ENCODE measurements at regions not wholly inside any gene's neighbourhood (a gene's known extent, or its start where the extent isn't known, plus 50 kb on each side); places are given as distances from the start of the nearest gene placed in this dataset.
"Not testable (repeated sequence)": the region's sequence is repeated elsewhere in the genome, so short reads cannot be mapped to it uniquely, and the experiment has no call there.

GRCh38 chr14:105711841-105712460 lies 185.6 kb downstream of the TMEM121 start:
- WGBS (ENCODE audit: insufficient coverage, low lambda C conversion rate), result no CpG with 5 or more reads among the region's 5 CpGs

GRCh38 chr14:105712670-105713069 lies 186.3 kb downstream of the TMEM121 start:
- H3K9me3 ChIP-seq (ENCODE audit: control insufficient read depth, low read depth, low read length), result peaks cover 47% of the 10 kb centered on the region
- not testable (repeated sequence) for H3K4me3 ChIP-seq (ENCODE audit: low read length); H3K4me1 ChIP-seq (ENCODE audit: control insufficient read depth, insufficient read depth, low read length); DNase-seq; H3K27ac ChIP-seq (ENCODE audit: low read length); H3K27me3 ChIP-seq (ENCODE audit: control insufficient read depth, insufficient read depth, low read length); H3K36me3 ChIP-seq (ENCODE audit: control insufficient read depth, insufficient read depth, low read length)
- WGBS (ENCODE audit: insufficient coverage, low lambda C conversion rate), result no CpG with 5 or more reads among the region's 18 CpGs

More at GRCh38 chr14:105711841-105712460, 185.6 kb downstream of the TMEM121 start:
- no peaks in the 10 kb centered on the region for H3K27me3 ChIP-seq (ENCODE audit: control insufficient read depth, insufficient read depth, low read length)
- no peak overlapping the region for H3K4me3 ChIP-seq (ENCODE audit: low read length)
- H3K4me1 ChIP-seq (ENCODE audit: control insufficient read depth, insufficient read depth, low read length), result no peaks in the 10 kb centered on the region
- H3K36me3 ChIP-seq (ENCODE audit: control insufficient read depth, insufficient read depth, low read length), result no peaks in the 10 kb centered on the region
- H3K27ac ChIP-seq (ENCODE audit: low read length), result no peak overlapping the region
- peaks cover 51% of the 10 kb centered on the region for H3K9me3 ChIP-seq (ENCODE audit: control insufficient read depth, low read depth, low read length)
- no peak for DNase-seq

GRCh38 chr14:105713160-105713559 lies 186.8 kb downstream of the TMEM121 start:
- H3K36me3 ChIP-seq (ENCODE audit: control insufficient read depth, insufficient read depth, low read length); H3K27ac ChIP-seq (ENCODE audit: low read length); H3K4me1 ChIP-seq (ENCODE audit: control insufficient read depth, insufficient read depth, low read length); H3K27me3 ChIP-seq (ENCODE audit: control insufficient read depth, insufficient read depth, low read length); DNase-seq; H3K4me3 ChIP-seq (ENCODE audit: low read length): not testable (repeated sequence)
- WGBS (ENCODE audit: insufficient coverage, low lambda C conversion rate), result no CpG with 5 or more reads among the region's 17 CpGs
- peaks cover 45% of the 10 kb centered on the region for H3K9me3 ChIP-seq (ENCODE audit: control insufficient read depth, low read depth, low read length)

DNA sequence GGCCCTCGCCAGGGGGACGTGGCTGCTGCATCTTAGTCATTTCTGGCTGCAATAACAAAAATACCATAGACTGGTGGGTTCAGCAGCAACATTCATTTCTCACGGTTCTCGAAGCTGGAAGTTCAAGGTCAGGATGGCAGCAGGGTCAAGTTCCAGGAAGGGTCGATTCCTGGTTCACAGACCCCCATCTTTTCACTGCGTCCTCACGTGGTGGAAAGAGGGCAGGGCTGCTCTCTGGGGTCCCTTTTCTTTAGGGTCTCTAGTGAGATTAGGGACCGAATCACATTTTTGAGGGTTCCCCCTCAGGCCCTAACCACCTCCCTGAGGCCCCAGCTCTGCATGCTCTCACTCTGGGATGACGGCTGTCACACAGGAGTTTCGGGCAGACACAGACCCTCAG lies 187.5 kb downstream of the TMEM121 start:
- no CpG with 5 or more reads among the region's 10 CpGs for WGBS (ENCODE audit: insufficient coverage, low lambda C conversion rate)
- H3K27ac ChIP-seq (ENCODE audit: low read length); DNase-seq; H3K36me3 ChIP-seq (ENCODE audit: control insufficient read depth, insufficient read depth, low read length); H3K4me1 ChIP-seq (ENCODE audit: control insufficient read depth, insufficient read depth, low read length); H3K27me3 ChIP-seq (ENCODE audit: control insufficient read depth, insufficient read depth, low read length); H3K4me3 ChIP-seq (ENCODE audit: low read length): not testable (repeated sequence)
- peaks cover 42% of the 10 kb centered on the region for H3K9me3 ChIP-seq (ENCODE audit: control insufficient read depth, low read depth, low read length)

GRCh38 chr14:105718787-105719186 lies 192.4 kb downstream of the TMEM121 start:
- not testable (repeated sequence) for H3K36me3 ChIP-seq (ENCODE audit: control insufficient read depth, insufficient read depth, low read length); H3K27me3 ChIP-seq (ENCODE audit: control insufficient read depth, insufficient read depth, low read length); DNase-seq; H3K4me3 ChIP-seq (ENCODE audit: low read length); H3K27ac ChIP-seq (ENCODE audit: low read length); H3K4me1 ChIP-seq (ENCODE audit: control insufficient read depth, insufficient read depth, low read length)
- no CpG with 5 or more reads among the region's 7 CpGs for WGBS (ENCODE audit: insufficient coverage, low lambda C conversion rate)
- H3K9me3 ChIP-seq (ENCODE audit: control insufficient read depth, low read depth, low read length), result peaks cover 15% of the 10 kb centered on the region

GRCh38 chr14:105720106-105720505 lies 193.7 kb downstream of the TMEM121 start:
- not testable (repeated sequence) for DNase-seq; H3K27ac ChIP-seq (ENCODE audit: low read length); H3K4me3 ChIP-seq (ENCODE audit: low read length); H3K36me3 ChIP-seq (ENCODE audit: control insufficient read depth, insufficient read depth, low read length); H3K4me1 ChIP-seq (ENCODE audit: control insufficient read depth, insufficient read depth, low read length); H3K27me3 ChIP-seq (ENCODE audit: control insufficient read depth, insufficient read depth, low read length)
- peaks cover 15% of the 10 kb centered on the region for H3K9me3 ChIP-seq (ENCODE audit: control insufficient read depth, low read depth, low read length)
- WGBS (ENCODE audit: insufficient coverage, low lambda C conversion rate), result no CpG with 5 or more reads among the region's 12 CpGs

GRCh38 chr14:105720852-105721601 lies 194.6 kb downstream of the TMEM121 start:
- not testable (repeated sequence) for H3K4me1 ChIP-seq (ENCODE audit: control insufficient read depth, insufficient read depth, low read length)
- no CpG with 5 or more reads among the region's 23 CpGs for WGBS (ENCODE audit: insufficient coverage, low lambda C conversion rate)

DNA sequence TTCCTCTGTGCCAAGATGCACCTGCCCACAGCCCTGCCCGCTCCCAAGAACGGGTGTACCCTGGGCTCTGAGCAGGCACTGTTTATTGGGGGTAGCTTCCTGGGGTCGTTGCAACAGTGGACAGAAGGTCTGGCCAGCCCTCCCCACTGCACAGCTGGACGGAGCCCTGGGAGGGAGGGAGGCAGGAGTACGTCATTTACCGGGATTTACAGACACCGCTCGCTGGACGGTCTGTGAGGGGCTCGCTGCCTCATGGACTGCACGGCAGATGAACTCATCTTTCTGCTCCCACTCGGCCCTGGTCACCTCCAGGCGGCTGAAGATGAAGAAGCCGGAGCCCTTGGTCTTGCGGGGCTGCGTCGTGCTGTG lies 195.2 kb downstream of the TMEM121 start:
- H3K27ac ChIP-seq (ENCODE audit: low read length); H3K4me1 ChIP-seq (ENCODE audit: control insufficient read depth, insufficient read depth, low read length); H3K36me3 ChIP-seq (ENCODE audit: control insufficient read depth, insufficient read depth, low read length); DNase-seq; H3K27me3 ChIP-seq (ENCODE audit: control insufficient read depth, insufficient read depth, low read length); H3K4me3 ChIP-seq (ENCODE audit: low read length): not testable (repeated sequence)
- peaks cover 15% of the 10 kb centered on the region for H3K9me3 ChIP-seq (ENCODE audit: control insufficient read depth, low read depth, low read length)
- WGBS (ENCODE audit: insufficient coverage, low lambda C conversion rate), result no CpG with 5 or more reads among the region's 17 CpGs

More at GRCh38 chr14:105720852-105721601, 194.6 kb downstream of the TMEM121 start:
- H3K36me3 ChIP-seq (ENCODE audit: control insufficient read depth, insufficient read depth, low read length); DNase-seq; H3K27me3 ChIP-seq (ENCODE audit: control insufficient read depth, insufficient read depth, low read length); H3K4me3 ChIP-seq (ENCODE audit: low read length); H3K27ac ChIP-seq (ENCODE audit: low read length): not testable (repeated sequence)
- peaks cover 15% of the 10 kb centered on the region for H3K9me3 ChIP-seq (ENCODE audit: control insufficient read depth, low read depth, low read length)

- not testable (repeated sequence) for H3K36me3 ChIP-seq (ENCODE audit: control insufficient read depth, insufficient read depth, low read length); DNase-seq; H3K27ac ChIP-seq (ENCODE audit: low read length); H3K4me1 ChIP-seq (ENCODE audit: control insufficient read depth, insufficient read depth, low read length); H3K27me3 ChIP-seq (ENCODE audit: control insufficient read depth, insufficient read depth, low read length); H3K4me3 ChIP-seq (ENCODE audit: low read length)
- WGBS (ENCODE audit: insufficient coverage, low lambda C conversion rate), result no CpG with 5 or more reads among the region's 40 CpGs
- peaks cover 15% of the 10 kb centered on the region for H3K9me3 ChIP-seq (ENCODE audit: control insufficient read depth, low read depth, low read length)
These were observed 195.8 kb downstream of the TMEM121 start for GRCh38 chr14:105721996-105722709.

DNA sequence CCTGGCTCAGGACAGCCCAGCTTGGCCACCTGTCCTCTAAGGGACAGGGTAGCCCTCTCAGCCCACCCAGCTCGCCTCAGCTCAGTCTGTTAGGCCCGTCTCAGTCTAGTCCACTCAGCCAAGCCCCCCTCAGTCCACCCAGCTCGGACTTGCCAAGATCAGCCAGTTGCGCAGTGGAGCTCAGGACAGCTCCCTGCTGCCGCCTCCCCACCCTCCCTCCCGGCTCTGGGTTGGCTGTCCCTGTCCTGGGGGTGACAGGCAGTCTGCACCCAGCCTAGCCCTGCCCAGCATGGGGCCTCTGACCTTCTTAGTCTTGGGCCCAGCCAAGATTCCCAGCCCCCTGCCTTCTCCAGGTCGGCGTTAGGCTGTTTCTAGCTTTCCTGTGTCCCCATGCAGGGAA lies 196.9 kb downstream of the TMEM121 start:
- WGBS (ENCODE audit: insufficient coverage, low lambda C conversion rate), result no CpG with 5 or more reads among the region's 8 CpGs
- not testable (repeated sequence) for DNase-seq; H3K27me3 ChIP-seq (ENCODE audit: control insufficient read depth, insufficient read depth, low read length); H3K36me3 ChIP-seq (ENCODE audit: control insufficient read depth, insufficient read depth, low read length); H3K27ac ChIP-seq (ENCODE audit: low read length); H3K4me1 ChIP-seq (ENCODE audit: control insufficient read depth, insufficient read depth, low read length); H3K4me3 ChIP-seq (ENCODE audit: low read length)
- peaks cover 15% of the 10 kb centered on the region for H3K9me3 ChIP-seq (ENCODE audit: control insufficient read depth, low read depth, low read length)

Measured in large intestine (tissue), 3 donors.